OCI-LY3 (cell line): ENCODE measurements at regions not wholly inside any gene's neighbourhood (a gene's known extent, or its start where the extent isn't known, plus 50 kb on each side); places are given as distances from the start of the nearest gene placed in this dataset.
A peak's percentile ranks its signal among the peaks of the same experiment; 100 is the strongest.

Experiments
- H2AFZ ChIP-seq: fragments of 200-600, 300-600 bp; shearing (Covaris generic); 2 replicates; pipeline ENCODE4 v1.6.0; 2014; ENCODE audit warnings: antibody characterized with exemption, low read depth, low read length
- H3K27ac ChIP-seq: fragments of 200-600, 300-600 bp; sonication (generic); 2 replicates; pipeline ENCODE4 v1.5.1; 2014; ENCODE audit warnings: mild to moderate bottlenecking, low read length, moderate library complexity, mixed read lengths
- H3K27me3 ChIP-seq: fragments of 200-600, 300-600 bp; sonication (generic); 2 replicates; pipeline ENCODE4 v1.6.1; 2014; ENCODE audit warnings: low read depth, low read length, mixed read lengths
- H3K36me3 ChIP-seq: fragments of 200-600, 300-600 bp; sonication (generic); replicated peaks from 2 replicates; pipeline ENCODE3; 2014; ENCODE audit warnings: low read depth, low read length, mixed read lengths
- H3K4me1 ChIP-seq: fragments of 300-600, 200-600 bp; sonication (generic); 2 replicates; pipeline ENCODE4 v1.6.1; 2014; ENCODE audit warnings: low read length, mixed read lengths
- H3K4me2 ChIP-seq: fragments of 200-600, 300-600 bp; sonication (generic); 2 replicates; pipeline ENCODE4 v1.6.1; 2014; ENCODE audit warnings: low read length, mixed read lengths
- H3K4me3 ChIP-seq: fragments of 300-600, 200-600 bp; sonication (generic); 2 replicates; pipeline ENCODE4 v1.5.1; 2014; ENCODE audit warnings: antibody characterized with exemption, mild to moderate bottlenecking, low read length, moderate library complexity
- H3K79me2 ChIP-seq: fragments of 300-600, 200-600 bp; shearing (Covaris generic); 2 replicates; pipeline ENCODE4 v1.6.1; 2014; ENCODE audit warnings: mild to moderate bottlenecking, low read length, mixed read lengths
- H3K9ac ChIP-seq: fragments of 300-600, 200-600 bp; shearing (Covaris generic); 2 replicates; pipeline ENCODE4 v1.6.0; 2014; ENCODE audit warnings: mild to moderate bottlenecking, low read length, moderate library complexity
- H3K9me3 ChIP-seq: fragments of 200-600, 300-600 bp; shearing (Covaris generic); 2 replicates; pipeline ENCODE4 v1.6.1; 2014; ENCODE audit warnings: low read length, mixed read lengths; ENCODE audit not compliant: insufficient read depth
- H4K20me1 ChIP-seq: fragments of 200-600, 300-600 bp; sonication (generic); 2 replicates; pipeline ENCODE4 v1.6.1; 2016; ENCODE audit warnings: low read length, mixed read lengths; ENCODE audit not compliant: insufficient read depth
- CTCF ChIP-seq: fragments of 200-600, 300-600 bp; sonication (generic); IDR thresholded peaks from 2 replicates; pipeline ENCODE4 v1.5.1; 2014; ENCODE audit warnings: antibody characterized with exemption, low read length, low read depth
- EZH2phosphoT487 ChIP-seq: fragments of 200-600 bp; shearing (Covaris generic); IDR thresholded peaks from 2 replicates; pipeline ENCODE4 v1.6.1; 2018; ENCODE audit warnings: antibody characterized with exemption, mixed run types, low read depth

DNA sequence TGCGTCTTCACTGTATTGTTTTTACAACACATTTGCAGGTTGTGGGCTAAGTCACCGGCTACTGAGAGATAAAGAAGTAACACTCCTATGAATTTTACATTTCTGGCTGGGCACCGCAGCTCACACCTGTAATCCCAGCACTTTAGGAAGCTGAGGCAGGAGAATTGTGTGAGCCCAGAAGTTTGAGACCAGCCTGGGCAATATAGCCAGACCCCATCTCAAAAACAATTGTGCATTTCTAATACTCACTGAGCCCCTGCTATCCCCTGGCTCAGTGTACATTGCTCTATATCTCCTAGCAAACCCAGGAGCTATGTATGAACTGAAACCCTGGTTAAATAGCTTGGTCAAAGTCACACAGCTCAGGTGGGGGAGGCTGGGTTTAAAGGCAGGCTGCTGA lies 108.7 kb downstream of the ZNF281 start:
- H3K27ac ChIP-seq = no peak overlapping the region
- H3K4me3 ChIP-seq = no peak overlapping the region
- H3K4me2 ChIP-seq = peak overlapping the region; percentile 95
- H2AFZ ChIP-seq = no peak overlapping the region
- H3K9me3 ChIP-seq = no peaks in the 10 kb centered on the region
- TF ChIP-seq EZH2phosphoT487 = no peak
- no peak for TF ChIP-seq CTCF
- no peaks in the 10 kb centered on the region for H3K79me2 ChIP-seq
- H4K20me1 ChIP-seq = no peaks in the 10 kb centered on the region
- peaks cover 10% of the 10 kb centered on the region; the same call in 1 of the 2 replicates for H3K27me3 ChIP-seq
- H3K9ac ChIP-seq = no peak overlapping the region
- no peaks in the 10 kb centered on the region for H3K36me3 ChIP-seq
- H3K4me1 ChIP-seq = peaks cover 42% of the 10 kb centered on the region

DNA sequence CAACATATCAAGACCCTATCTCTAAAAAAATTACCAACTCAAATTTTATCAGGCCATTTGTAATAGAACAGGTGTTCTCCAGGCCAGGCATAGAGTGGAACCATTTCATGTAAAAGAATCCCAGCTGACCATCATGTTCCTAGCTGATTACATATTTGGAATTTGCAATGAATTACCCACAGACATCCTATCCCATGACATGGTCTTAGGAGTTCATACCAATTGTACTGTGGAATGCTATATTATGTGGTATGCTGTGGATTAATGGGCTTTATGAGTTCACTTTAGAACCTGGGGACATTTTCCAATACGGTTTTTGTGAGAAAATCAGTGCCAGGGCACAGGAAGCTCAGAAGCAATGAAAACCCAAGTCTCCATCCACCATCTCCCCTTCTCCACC lies 110.3 kb downstream of the ZNF281 start:
- Histone ChIP-seq H2AFZ (no peak overlapping the region), H3K27ac (no peak overlapping the region), H3K4me2 (no peak overlapping the region), H3K9me3 (no peaks in the 10 kb centered on the region), H3K79me2 (no peaks in the 10 kb centered on the region), H3K9ac (no peak overlapping the region), H3K4me3 (no peak overlapping the region), H4K20me1 (no peaks in the 10 kb centered on the region), H3K4me1 (peaks cover 26% of the 10 kb centered on the region), H3K27me3 (peaks cover 10% of the 10 kb centered on the region; the same call in 1 of the 2 replicates), H3K36me3 (no peaks in the 10 kb centered on the region)
- TF ChIP-seq EZH2phosphoT487 (no peak), CTCF (no peak)

GRCh38 chr1:200298242-200298641 lies 111.6 kb downstream of the ZNF281 start:
- no peak overlapping the region for H3K4me3 ChIP-seq
- H4K20me1 ChIP-seq = no peaks in the 10 kb centered on the region
- TF ChIP-seq EZH2phosphoT487 = no peak
- no peak for TF ChIP-seq CTCF
- peaks cover 10% of the 10 kb centered on the region; the same call in 1 of the 2 replicates for H3K27me3 ChIP-seq
- H3K4me1 ChIP-seq = peaks cover 16% of the 10 kb centered on the region
- no peak overlapping the region for H3K27ac ChIP-seq
- H2AFZ ChIP-seq = no peak overlapping the region
- no peak overlapping the region for H3K4me2 ChIP-seq
- no peaks in the 10 kb centered on the region for H3K79me2 ChIP-seq
- H3K9ac ChIP-seq = no peak overlapping the region
- no peaks in the 10 kb centered on the region for H3K9me3 ChIP-seq
- no peaks in the 10 kb centered on the region for H3K36me3 ChIP-seq

- Histone ChIP-seq H3K4me3 (no peak overlapping the region), H4K20me1 (no peaks in the 10 kb centered on the region), H3K4me2 (no peak overlapping the region), H3K27me3 (peaks cover 10% of the 10 kb centered on the region; the same call in 1 of the 2 replicates), H3K36me3 (no peaks in the 10 kb centered on the region), H3K9me3 (no peaks in the 10 kb centered on the region), H3K27ac (no peak overlapping the region), H2AFZ (no peak overlapping the region), H3K4me1 (peaks cover 8% of the 10 kb centered on the region), H3K79me2 (no peaks in the 10 kb centered on the region), H3K9ac (no peak overlapping the region)
- TF ChIP-seq CTCF (no peak), EZH2phosphoT487 (no peak)
Measured at GRCh38 chr1:200296091-200296661, 113.7 kb downstream of the ZNF281 start.
